Omental fat pad (tissue), 3 donors: ENCODE measurements at regions not wholly inside any gene's neighbourhood (a gene's known extent, or its start where the extent isn't known, plus 50 kb on each side); places are given as distances from the start of the nearest gene placed in this dataset.

ENCODE experiments used
- ATAC-seq: fragments of 150-250 bp; one replicate; pipeline ENCODE4 v1.9.1; 2016; ENCODE audit warnings: mild to moderate bottlenecking, moderate library complexity; ENCODE audit not compliant: low FRiP score
- DNase-seq: peaks from one replicate; pipeline ENCODE4 v3.0.0-alpha.2; 2019; ENCODE audit warnings: low spot score
- CTCF ChIP-seq, 3 donors: fragments of 450-650 bp; IDR thresholded peaks; one replicate each; pipeline ENCODE4 v1.5.1; 2016 to 2017; ENCODE audit warnings: antibody characterized with exemption in 3 of 3, mild to moderate bottlenecking in 3 of 3, moderate library complexity in 2 of 3

GRCh38 chr2:60294901-60295635, 258.4 kb downstream of the BCL11A start:
- no peak for TF ChIP-seq CTCF (IDR thresholded peaks at IDR 0.05)
- ATAC-seq (no peak), DNase-seq (no peak)

GRCh38 chr2:60292242-60292641, 261.2 kb downstream of the BCL11A start:
- DNase-seq (no peak), ATAC-seq (no peak)
- TF ChIP-seq CTCF (IDR thresholded peaks at IDR 0.05): no peak

- ATAC-seq (no peak), DNase-seq (no peak)
- no peak for TF ChIP-seq CTCF (IDR thresholded peaks at IDR 0.05)
Measured at GRCh38 chr2:60290509-60290908, 262.9 kb downstream of the BCL11A start.

GRCh38 chr2:60285626-60286316, 267.7 kb downstream of the BCL11A start:
- no peak for TF ChIP-seq CTCF (IDR thresholded peaks at IDR 0.05)
- ATAC-seq: no peak
- DNase-seq: no peak

- TF ChIP-seq CTCF (IDR thresholded peaks at IDR 0.05): no peak
- DNase-seq (no peak), ATAC-seq (no peak)
Measured at GRCh38 chr2:60283626-60284025, 269.8 kb downstream of the BCL11A start.

GRCh38 chr2:60282886-60283285, 270.6 kb downstream of the BCL11A start:
- DNase-seq (no peak), ATAC-seq (no peak)
- TF ChIP-seq CTCF (IDR thresholded peaks at IDR 0.05): no peak

- ATAC-seq: no peak
- DNase-seq: no peak
- TF ChIP-seq CTCF (IDR thresholded peaks at IDR 0.05): no peak
Measured at GRCh38 chr2:60281730-60282129, 271.7 kb downstream of the BCL11A start.
